ENCODE measurements at regions not wholly inside any gene's neighbourhood (a gene's known extent, or its start where the extent isn't known, plus 50 kb on each side); places are given as distances from the start of the nearest gene placed in this dataset.

- Mint-ChIP-seq H3K36me3 (ENCODE audit: low read depth) (no peaks in the 10 kb centered on the region), H3K4me1 (peaks cover 6% of the 10 kb centered on the region), H3K9me3 (peaks cover 6% of the 10 kb centered on the region), H3K27me3 (no peaks in the 10 kb centered on the region), H3K27ac (no peak overlapping the region), H3K4me3 (no peak overlapping the region)
- ATAC-seq (ENCODE audit: low read depth) = no peak
- no peak for TF ChIP-seq CTCF (IDR thresholded peaks at IDR 0.05)
- intact Hi-C loops (cut with micrococcal nuclease) = no loop called here
- ChIA-PET CTCF (no interaction called here), POLR2A (no interaction called here)
- no peak for DNase-seq
Measured at GRCh38 chr12:116420227-116420880, 138.8 kb upstream of the MAP1LC3B2 start.

- DNase-seq = no peak
- H3K4me1 Mint-ChIP-seq = peaks cover 6% of the 10 kb centered on the region
Measured at GRCh38 chr12:116421785-116422538, 137.2 kb upstream of the MAP1LC3B2 start.

GRCh38 chr12:116423094-116423493 lies 136.1 kb upstream of the MAP1LC3B2 start:
- no peak for DNase-seq
- no peak for ATAC-seq (ENCODE audit: low read depth)
- no peak for TF ChIP-seq CTCF (IDR thresholded peaks at IDR 0.05)
- POLR2A ChIA-PET = no interaction called here
- H3K36me3 Mint-ChIP-seq (ENCODE audit: low read depth) = no peaks in the 10 kb centered on the region
- intact Hi-C loops (cut with micrococcal nuclease) = no loop called here
- peaks cover 6% of the 10 kb centered on the region for H3K4me1 Mint-ChIP-seq
- CTCF ChIA-PET = no interaction called here
- no peaks in the 10 kb centered on the region for H3K27me3 Mint-ChIP-seq
- H3K27ac Mint-ChIP-seq = no peak overlapping the region
- peaks cover 6% of the 10 kb centered on the region for H3K9me3 Mint-ChIP-seq
- no peak overlapping the region for H3K4me3 Mint-ChIP-seq

More at GRCh38 chr12:116421785-116422538, 137.2 kb upstream of the MAP1LC3B2 start:
- no peaks in the 10 kb centered on the region for H3K27me3 Mint-ChIP-seq
- no peak for TF ChIP-seq CTCF (IDR thresholded peaks at IDR 0.05)
- POLR2A ChIA-PET = no interaction called here
- no peak overlapping the region for H3K4me3 Mint-ChIP-seq
- no peak for ATAC-seq (ENCODE audit: low read depth)
- no peak overlapping the region for H3K27ac Mint-ChIP-seq
- intact Hi-C loops (cut with micrococcal nuclease) = no loop called here
- H3K36me3 Mint-ChIP-seq (ENCODE audit: low read depth) = no peaks in the 10 kb centered on the region
- H3K9me3 Mint-ChIP-seq = peaks cover 6% of the 10 kb centered on the region
- CTCF ChIA-PET = no interaction called here

GRCh38 chr12:116425256-116426193 lies 133.7 kb upstream of the MAP1LC3B2 start:
- Mint-ChIP-seq H3K36me3 (ENCODE audit: low read depth) (no peaks in the 10 kb centered on the region), H3K27ac (no peak overlapping the region), H3K4me3 (no peak overlapping the region), H3K9me3 (peaks cover 6% of the 10 kb centered on the region), H3K4me1 (no peaks in the 10 kb centered on the region), H3K27me3 (no peaks in the 10 kb centered on the region)
- ATAC-seq (ENCODE audit: low read depth) (no peak), DNase-seq (no peak)
- intact Hi-C loops (cut with micrococcal nuclease) = no loop called here
- CTCF ChIA-PET = no interaction called here
- TF ChIP-seq CTCF (IDR thresholded peaks at IDR 0.05) = no peak
- POLR2A ChIA-PET = no interaction called here

All from activated B cell treated with CpG ODN at 0.5 μM for 24 hours (primary cell).